IPS-NIHi7 (cell line): ENCODE measurements at regions not wholly inside any gene's neighbourhood (a gene's known extent, or its start where the extent isn't known, plus 50 kb on each side); places are given as distances from the start of the nearest gene placed in this dataset.
"Not testable (repeated sequence)": the region's sequence is repeated elsewhere in the genome, so short reads cannot be mapped to it uniquely, and the experiment has no call there.

Experiments
- DNase-seq: peaks from one replicate; pipeline ENCODE4 v3.0.0; 2012; ENCODE audit warnings: mixed read lengths; ENCODE audit errors: extremely low spot score

DNA sequence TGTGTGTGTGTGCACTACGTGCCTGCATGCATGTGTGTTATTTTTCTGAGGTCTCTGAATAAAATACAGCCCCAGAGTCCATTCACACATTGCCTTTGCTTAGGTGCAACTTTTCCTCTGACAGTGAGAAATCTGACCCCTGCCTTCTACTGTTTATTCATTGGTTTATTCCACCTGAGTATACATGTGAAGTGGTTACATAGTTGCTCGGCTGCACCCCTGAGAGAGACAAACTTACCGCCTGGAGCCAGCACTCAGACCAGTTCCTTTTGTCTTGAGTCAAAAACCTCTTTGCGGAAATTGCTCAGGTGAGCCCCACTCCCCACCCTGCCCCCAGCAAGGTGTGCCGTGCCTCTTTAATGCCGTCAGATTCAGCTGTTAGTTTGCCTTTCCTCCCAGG, 363.6 kb downstream of the BRD1 start:
- no peak for DNase-seq

DNA sequence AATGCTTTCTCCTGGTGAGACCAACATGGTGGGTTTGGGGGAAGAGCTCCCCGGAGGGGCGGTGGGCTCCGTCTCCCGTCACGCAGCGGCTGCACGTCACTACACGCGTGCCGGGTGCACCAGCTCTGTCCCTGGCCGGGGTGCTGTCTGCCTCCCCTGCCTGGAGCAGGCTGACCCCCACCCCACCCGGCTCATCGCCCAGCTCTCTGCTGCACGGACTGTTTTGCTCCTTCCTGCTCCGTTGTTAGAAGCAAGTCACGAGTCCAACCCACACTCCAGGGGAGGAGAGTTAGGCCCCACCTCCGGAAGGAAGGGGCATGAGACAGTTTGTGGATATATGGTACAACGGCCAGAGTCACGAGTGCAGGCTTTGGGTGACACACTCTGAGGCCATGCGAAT, 364.9 kb downstream of the BRD1 start:
- DNase-seq, result no peak

DNA sequence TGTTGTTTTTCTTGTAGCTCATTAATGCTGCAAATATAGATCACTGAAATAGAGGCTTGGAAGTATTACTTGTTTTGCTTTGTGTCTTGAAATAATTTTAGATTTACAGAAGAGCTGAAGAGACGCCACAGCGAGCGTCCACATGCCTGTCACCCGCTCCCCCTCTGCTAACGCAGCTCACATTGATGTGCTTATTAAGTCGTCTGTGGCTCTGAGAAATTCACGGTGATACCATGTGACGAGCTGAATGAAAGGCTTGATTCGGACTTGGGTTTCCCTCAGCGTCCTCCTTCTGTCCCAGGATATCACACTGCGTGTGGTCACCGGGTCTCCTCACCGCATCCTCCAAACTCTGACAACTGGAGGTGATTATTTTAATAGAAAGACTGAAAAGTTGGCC, 365.4 kb downstream of the BRD1 start:
- no peak for DNase-seq

DNA sequence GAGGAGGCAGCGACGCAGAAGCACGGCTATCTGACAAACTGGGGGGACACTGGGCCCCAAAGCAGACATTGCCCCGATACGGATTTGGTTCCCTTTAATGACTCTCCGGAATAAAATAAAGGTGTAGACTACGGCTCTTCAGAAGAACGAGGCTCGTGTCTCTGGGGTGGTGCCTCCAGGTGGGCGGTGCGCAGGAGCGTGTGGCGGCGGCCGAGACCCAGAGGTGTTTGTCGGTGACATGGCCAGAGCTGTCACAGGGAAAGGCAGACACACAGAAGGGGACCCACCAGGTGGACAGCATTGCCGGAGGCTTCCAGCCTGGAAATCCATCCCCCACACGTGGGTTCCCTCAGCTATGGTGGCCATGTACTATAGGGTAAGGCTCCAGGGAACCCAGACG, 366.0 kb downstream of the BRD1 start:
- DNase-seq, result no peak

DNA sequence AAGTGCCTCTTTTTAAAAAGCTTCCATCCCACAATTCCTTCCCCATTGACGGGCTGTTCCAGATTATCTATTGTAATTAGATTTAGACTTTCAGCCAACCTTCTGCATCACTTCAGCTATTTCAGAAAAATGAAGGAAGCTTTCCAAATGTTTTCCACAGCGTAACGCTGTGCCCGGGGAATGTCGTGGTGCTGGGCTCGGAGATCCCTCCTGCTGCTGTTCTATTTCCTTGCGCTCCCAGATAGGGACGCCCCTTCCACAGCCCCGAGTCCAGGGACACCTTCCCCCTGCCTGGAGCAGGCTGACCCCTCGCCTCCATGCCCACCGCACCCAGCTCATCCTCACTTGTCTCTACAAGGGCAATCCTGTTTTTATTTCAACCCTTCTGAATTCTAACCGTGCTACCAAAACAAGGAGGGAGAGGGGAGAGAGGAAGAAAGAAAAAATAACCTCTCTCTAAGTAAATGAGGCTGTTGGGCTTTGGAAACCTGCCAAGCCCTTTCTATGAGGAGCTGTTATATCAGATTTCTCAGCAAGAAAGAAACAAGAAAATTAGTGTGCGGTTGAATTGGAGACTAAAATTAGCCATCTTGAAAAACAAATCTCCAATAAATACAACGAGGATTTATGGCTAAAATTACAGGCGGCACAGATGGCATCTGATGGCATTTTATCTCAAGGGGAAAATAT, 366.9 kb downstream of the BRD1 start:
- no peak for DNase-seq

DNA sequence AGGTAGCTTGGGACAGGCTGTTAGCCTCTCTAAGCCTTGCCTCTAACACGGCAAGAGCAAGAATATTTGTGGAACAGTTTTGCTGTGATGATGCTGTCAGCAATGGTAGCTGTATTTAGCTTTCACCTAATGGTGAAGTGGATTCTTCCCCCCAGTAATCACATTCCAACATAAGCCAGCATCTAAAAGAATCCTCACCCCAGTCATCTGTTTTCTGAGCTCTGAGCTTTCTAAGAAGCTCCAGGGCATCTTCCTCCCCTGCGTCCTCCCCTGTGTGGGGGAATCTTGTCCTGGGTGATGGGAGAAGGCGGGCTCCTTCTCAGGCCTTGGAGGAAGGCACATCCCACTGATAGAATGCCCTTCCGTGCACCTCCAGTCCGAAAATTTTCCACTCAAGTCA, 367.6 kb downstream of the BRD1 start:
- no peak for DNase-seq

DNA sequence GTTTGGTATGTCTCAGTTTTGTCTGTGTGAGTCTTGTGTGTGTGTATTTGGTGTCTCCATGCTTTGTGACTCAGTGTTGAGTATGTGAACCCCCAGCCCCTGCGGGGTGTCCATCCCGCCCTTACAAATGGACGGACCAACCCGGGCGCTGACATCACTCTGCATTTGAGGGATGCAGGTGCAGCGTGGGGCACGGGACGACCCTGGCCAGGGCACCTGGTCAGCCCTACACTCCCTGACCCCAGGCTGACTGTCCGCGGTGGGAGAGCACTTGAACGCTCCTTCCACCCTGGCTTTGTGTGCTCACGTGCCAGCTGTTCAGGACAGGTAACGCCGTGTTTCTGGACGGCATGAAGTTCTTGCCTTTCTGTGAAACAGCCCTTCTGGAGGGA, 369.0 kb downstream of the BRD1 start:
- no peak for DNase-seq

DNA sequence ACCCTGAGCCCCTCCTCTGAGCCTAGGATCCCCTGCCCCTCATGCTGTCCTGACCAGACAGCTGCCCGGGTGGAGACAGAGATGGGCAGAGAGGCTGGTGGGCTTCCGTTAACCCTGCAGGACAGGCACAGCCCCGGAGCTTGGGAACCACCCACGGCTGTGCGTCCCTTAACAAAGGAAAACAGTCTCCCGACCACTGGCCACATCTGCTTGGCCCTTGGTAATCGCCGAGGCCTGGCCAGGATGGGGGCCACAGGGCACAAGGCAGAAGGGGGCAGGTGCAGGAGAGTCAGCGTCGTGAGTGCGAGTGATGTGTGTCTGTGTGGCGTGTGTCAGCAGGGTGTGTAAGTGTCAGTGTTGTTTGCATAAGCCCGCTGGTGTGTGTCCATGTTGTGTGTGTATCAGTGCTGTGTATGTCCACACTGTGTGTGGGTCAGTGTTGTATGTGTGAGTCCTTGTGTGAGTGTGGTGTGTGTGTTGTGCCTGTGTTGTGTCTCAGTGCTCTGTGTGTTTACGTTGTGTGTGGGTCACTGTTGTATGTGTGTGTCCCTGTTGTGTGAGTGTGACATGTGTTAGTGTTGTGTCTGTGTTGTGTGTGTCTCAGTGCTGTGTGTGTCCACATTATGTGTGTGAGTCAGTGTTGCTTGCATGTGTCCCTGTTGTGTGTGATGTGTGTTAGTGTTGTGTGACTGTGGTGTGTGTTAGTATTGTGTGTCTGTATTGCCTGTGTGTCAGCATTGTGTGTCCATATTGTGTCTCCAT, 369.5 kb downstream of the BRD1 start:
- DNase-seq, result no peak

DNA sequence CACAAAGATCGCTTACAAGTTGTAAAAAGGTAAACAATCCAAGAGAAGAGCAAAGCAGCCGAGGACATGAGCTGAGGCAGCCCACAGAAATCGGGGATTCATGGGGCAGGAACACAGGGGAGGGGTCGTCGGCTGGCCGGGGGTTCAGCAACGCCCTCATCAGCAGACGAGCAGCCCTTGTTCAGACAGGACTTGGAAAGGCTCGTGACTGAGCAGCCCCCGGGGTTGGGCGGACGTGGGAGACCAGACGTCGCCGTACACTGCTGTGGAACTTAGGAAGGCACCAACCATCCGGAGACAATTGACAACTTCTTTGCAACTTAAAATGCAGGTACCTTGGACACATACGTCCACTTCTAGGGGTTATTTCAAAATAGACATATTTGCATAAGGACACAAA, 370.5 kb downstream of the BRD1 start:
- DNase-seq, result no peak

DNA sequence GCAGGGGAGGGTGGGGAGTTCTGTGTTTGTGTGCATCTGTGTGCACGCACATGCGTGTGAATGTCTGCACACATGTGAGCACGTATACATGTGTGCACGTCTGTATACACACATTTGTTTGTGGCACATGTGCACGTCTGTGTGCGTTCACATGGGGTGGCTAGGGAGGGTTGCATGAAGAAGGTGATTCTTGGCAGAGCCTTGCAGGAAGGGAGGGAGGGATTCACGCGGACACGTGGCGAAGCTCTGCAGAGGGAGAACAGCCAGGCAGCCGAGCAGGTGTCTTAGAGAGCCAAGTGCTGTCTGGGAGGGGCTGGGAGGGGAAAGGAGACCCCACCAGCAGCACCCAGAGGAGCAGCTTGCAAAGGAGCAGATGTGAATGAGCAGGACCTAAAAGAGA, 372.1 kb downstream of the BRD1 start:
- no peak for DNase-seq

DNA sequence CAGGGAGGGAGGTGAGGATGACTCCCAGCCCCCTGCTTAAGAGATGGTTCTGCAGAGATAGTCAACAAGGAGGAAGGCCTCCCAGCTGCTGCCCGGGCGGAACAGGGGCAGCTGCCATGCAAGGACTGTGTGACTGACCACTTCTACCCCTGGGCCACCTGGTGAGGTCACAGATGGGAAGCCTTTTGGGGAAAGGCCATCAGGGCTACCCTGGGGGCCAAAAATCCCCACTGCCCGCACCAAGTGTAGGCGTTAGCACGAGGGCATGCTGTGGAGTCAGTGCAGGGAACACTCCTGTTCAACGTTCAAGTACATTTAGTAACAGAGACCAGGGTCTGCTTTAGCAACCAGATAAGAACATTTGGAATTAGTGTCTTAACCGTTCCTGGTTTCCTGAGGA, 372.9 kb downstream of the BRD1 start:
- no peak for DNase-seq

DNA sequence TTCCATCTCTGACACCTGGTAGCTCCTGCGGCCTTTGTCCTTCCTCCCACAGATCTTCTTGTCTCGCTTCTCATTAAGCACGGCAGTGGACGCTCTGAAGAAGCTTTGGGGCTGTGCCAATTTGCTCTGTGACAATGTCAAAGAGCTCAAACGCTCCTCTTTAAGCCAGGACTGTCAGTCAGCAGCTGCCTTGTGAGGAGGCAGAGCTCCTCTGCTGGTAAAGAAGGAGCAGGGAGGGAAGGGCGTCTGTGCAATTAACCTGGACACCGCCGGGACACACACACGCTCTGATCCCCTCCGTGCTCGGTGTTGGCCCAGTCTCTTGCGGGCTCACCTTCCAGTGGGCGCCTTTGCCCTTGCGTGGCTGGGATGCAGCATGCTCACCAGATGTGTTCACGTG, 373.9 kb downstream of the BRD1 start:
- no peak for DNase-seq

DNA sequence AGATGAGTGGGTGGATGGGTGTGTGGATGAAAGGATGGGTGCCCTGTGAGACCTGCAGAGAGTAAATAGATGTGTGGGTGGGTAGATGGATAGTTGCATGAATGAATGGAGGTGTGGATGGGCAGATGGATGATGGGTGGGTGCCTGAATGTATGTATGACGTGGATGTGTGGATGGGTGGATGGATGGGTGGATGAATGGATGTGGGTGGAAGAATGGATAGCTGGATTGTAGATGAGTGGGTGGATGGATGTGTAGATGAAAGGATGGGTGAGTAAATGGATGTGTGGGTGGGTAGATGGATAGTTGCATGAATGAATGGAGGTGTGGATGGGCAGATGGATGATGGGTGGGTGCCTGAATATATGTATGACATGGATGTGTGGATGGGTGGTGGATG, 374.7 kb downstream of the BRD1 start:
- DNase-seq, result not testable (repeated sequence)

DNA sequence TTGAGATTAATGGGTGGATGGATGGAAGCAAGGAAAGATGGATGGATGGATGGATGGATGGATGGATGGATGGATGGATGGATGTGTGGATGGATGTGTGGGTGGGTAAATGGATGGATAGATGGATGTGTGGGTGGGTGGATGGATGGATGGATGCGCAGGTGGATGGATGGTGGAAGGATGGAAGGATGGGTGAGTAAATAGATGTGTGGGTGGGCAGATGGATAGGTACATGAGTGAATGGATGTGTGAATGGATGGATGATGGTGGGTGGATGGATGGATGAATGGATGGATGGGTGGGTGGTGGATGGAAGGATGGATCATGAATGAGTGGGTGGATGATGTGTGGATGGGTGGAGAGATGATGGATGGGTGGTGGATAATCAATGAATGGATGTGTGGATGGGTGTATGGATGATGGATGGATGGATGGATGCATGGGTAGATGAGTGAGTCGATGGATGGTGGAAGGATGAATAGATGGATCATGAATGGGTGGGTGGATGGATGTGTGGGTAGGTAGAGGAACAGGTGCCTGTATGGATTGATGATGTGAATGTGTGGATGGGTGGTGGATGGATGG, 375.2 kb downstream of the BRD1 start:
- DNase-seq, result no peak

DNA sequence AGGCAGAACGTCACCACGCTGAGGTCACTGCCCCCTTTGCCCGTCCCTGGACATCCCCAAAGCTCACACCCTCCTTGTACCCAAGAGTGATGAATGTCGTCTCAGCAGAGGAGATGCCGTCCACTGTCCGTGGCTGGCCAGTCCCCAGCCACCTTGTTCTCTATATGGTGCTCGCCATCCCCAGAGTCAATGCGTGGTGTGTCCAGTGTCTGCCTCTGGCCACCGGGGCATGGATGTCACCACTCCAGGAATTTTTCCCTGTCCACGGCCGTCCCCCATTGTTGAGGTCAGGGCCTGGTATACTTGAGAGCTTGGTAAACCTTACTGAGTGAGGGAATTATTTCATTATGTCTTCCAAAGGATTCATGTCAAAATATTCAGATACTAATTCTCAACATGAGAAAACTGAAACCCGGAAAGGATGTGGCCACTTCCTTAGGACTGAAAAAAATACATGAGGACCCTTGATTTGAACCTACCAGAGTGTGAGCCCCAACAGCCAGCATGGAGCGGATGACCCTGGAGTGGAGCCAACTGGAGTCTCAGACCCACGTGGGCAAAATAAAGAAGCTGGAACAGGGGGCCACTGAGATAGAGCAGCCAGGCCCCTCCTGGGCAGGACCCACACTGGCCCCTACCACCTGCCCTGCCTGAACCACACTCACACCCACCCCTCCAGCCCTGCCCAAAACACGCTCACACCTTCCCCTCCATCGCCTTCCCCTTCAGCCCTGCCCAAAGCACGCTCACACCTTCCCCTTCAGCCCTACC, 376.4 kb downstream of the BRD1 start:
- DNase-seq, result no peak

DNA sequence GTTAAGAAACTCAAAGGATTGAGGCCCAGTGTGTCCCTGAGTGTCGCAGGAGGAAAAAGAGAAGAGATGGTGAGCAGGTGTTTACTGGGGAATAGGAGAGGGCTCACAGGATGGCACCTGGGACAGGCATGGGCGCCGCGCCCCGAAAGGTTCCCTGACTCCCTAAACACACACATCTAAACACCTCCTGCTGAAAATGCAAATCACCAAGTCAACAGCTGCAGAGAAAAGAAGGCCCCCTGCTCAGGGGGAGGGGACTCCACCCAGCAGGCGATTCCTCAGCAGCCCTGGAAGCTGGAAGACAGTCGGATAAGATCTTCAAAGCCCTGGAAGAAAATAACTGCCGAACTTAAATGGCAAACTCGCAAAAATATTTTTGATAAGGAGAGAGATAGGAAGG, 377.2 kb downstream of the BRD1 start:
- DNase-seq, result peak; percentile 72

DNA sequence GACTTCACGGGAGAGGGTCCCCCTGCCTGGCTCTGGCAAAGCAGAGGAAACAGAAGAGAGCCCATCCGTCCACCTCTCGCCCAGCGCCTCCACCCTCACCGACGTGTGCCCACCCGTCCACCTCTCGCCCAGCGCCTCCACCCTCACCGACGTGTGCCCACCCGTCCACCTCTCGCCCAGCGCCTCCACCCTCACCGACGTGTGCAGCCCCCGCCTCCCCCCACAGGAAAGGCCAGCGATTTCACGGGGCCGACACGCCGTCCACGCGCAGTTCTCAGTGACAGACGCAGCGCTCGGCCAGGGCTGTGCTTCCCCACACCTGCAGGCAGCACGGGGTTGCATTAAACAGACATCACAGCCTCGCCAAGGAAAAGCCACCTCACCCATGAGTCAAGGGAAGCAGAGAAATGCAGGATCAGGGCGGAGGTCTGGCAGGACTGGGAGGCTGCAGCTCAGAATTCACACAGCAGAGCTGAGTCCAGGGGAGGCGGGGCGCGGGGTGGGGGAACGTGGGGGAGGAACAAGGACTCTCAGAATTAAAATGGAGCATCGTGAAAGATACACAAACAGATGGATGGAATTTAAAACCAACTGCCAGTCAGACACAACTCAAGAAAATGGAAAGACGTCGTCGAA, 377.7 kb downstream of the BRD1 start:
- peak; percentile 72 for DNase-seq

DNA sequence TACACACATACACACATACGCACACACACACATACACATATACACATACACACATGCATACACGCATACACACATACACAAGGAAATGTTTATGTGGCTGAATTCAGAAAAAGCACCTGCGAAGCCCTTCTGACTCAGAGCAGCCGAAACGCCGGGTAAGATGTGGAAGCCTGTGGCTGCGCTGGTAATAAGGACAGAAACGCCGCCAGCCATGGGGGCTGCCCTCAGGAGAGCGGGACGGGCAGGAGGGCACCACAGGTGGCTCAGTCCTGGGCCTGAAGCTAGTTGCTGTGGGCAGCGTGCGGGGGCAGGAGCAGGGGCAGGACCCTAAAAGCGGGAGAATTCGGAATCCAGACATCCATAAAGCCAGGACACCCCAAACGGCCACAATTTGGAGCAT, 378.3 kb downstream of the BRD1 start:
- no peak for DNase-seq

DNA sequence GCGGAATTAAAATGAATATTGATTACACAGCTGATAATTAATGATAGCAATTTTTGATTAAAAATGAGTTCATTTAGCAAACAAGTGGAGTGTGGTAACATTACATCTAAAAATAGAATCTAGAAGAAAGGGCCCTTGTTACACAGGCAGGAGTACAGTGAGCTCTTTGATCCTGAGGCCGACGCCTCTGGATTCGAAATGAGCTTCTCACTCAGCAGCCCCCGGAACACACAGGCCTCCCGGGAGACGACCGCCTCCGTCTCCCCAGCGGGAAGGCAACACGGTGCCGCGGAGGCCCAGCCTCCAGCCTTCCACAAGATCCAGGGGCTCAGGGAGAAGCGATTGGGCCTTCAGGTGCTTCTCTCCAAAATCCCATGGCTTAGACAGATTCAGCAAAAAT, 379.1 kb downstream of the BRD1 start:
- DNase-seq, result no peak

DNA sequence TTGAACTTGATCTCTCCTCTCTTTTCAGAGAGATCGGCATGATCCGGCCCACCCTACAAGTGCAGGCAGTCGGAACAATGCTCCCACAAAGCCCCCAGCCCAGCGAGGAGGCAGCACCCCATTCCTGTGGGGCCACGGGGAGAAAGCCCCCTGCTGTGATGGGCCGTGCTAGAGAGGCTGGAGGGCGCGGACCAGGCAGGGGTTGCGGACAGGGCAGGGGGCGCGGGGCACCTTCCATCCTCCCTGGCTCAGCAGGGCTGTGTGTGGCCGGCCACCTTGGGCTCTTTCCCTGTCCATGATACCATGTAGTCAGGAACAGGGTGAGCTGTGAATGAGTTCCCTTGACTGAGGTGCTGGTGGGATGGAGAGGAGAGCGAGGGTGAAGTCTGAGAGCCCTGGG, 379.8 kb downstream of the BRD1 start:
- DNase-seq, result no peak

DNA sequence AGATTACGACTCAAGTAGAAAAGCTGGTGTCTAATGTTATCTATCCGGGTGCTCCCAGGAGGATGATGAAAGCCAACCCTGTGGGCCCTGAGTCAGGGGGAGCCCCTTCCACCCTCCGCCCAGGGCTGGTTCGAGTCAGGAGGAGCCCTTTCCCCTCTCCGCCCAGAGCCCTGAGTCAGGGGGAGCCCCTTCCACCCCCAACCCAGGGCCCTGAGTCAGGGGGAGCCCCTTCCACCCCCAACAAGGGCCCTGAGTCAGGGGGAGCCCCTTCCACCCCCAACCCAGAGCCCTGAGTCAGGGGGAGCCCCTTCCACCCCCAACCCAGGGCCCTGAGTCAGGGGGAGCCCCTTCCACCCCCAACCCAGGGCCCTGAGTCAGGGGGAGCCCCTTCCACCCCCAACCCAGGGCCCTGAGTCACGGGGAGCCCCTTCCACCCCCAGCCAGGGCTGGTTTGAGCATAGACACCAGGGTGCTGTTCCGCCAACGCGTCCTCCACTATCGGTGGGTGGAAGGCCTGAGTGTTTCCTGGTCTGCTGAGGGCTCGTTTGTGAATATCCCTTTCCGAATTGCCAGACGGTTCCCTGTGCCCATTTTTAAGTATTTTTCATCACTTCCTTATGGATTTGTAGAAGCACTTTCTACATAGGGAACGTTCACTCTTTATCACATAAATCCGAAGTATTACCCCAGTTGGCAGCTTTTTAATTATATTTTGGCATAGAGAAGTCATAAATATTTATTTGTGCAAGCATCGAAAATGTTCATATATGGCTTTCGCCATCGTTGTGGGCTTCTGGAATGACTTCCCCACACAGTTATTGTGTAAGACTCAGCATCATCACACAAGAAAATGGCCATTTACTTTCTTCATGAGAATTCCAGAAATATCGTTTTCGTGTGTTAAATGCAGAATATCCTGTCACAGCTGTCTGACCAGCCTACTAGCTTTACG, 380.6 kb downstream of the BRD1 start:
- DNase-seq, result no peak
